ENCODE measurements at regions not wholly inside any gene's neighbourhood (a gene's known extent, or its start where the extent isn't known, plus 50 kb on each side); places are given as distances from the start of the nearest gene placed in this dataset.

DNA sequence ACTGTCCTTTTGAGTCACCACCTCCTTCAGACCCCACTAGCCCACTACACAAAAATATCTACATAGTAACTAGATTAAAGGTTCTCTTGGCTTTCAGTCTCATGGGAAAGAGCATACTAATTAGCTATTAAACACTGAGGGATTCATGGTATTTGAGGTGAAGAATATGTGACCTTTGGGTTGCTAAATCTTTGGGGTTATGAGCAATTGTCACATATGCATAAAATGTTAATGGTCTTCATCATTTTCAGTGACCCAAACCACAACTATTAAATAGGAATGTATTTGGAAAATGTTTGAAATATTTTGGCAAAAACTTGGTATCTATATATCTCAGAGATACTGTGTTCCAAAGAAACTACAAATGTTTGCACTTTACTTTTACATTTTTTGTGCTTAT, 365.1 kb downstream of the MAGEB5 start:
- H3K4me2 ChIP-seq = no peak overlapping the region
- FAIRE-seq = peak; percentile 73

GRCh38 chrX:26580021-26580420, 364.1 kb downstream of the MAGEB5 start:
- ChIA-PET CTCF (no interaction called here), POLR2A (no interaction called here)

More for the DNA sequence above, 365.1 kb downstream of the MAGEB5 start:
- Histone ChIP-seq H3K9me3 (no peaks in the 10 kb centered on the region), H3K4me3 (no peak overlapping the region), H3K27ac (no peak overlapping the region), H3K4me1 (no peaks in the 10 kb centered on the region)
- no peak for TF ChIP-seq FOSB (CRISPR knock-in tag; IDR thresholded peaks at IDR 0.05)
- no peak for TF ChIP-seq ATOH8 (CRISPR knock-in tag; IDR thresholded peaks at IDR 0.05; ENCODE audit: low read depth)
- CTCF ChIA-PET = no interaction called here
- ATAC-seq = no peak
- DNase-seq (ENCODE audit: low read depth in 1 of 2, low spot score in 1 of 2) = no peak
- POLR2A ChIA-PET = no interaction called here

GRCh38 chrX:26574234-26574633, 358.3 kb downstream of the MAGEB5 start:
- ATAC-seq (no peak), FAIRE-seq (no peak), DNase-seq (ENCODE audit: low read depth in 1 of 2, low spot score in 1 of 2) (no peak)
- Histone ChIP-seq H3K9me3 (no peaks in the 10 kb centered on the region), H3K4me3 (no peak overlapping the region), H3K4me2 (no peak overlapping the region), H3K4me1 (no peaks in the 10 kb centered on the region), H3K27ac (no peak overlapping the region)
- POLR2A ChIA-PET = no interaction called here
- CTCF ChIA-PET = no interaction called here
- TF ChIP-seq FOSL2 (IDR thresholded peaks at IDR 0.05) (no peak), FOSL2 (CRISPR knock-in tag; IDR thresholded peaks at IDR 0.05) (no peak), ZSCAN20 (CRISPR knock-in tag; IDR thresholded peaks at IDR 0.05) (no peak), ZFP36 (IDR thresholded peaks at IDR 0.05; ENCODE audit: borderline replicate concordance, partially characterized antibody) (no peak), PBX3 (IDR thresholded peaks at IDR 0.05) (no peak)

More at GRCh38 chrX:26580021-26580420, 364.1 kb downstream of the MAGEB5 start:
- WGBS (ENCODE audit: missing lambda C conversion rate) = 8% methylated on average over 1 of the region's 1 CpG
- Histone ChIP-seq H3K4me1 (no peaks in the 10 kb centered on the region), H3K4me2 (no peak overlapping the region), H3K4me3 (no peak overlapping the region), H3K27ac (no peak overlapping the region), H3K9me3 (no peaks in the 10 kb centered on the region)
- no peak for FAIRE-seq
- TF ChIP-seq ZC3H11A (IDR thresholded peaks at IDR 0.05) (no peak), KDM5A (IDR thresholded peaks at IDR 0.05) (no peak), TFCP2L1 (CRISPR knock-in tag; IDR thresholded peaks at IDR 0.05) (no peak), CHD2 (IDR thresholded peaks at IDR 0.05; ENCODE audit: low read length, partially characterized antibody) (no peak), NPAS2 (CRISPR knock-in tag; IDR thresholded peaks at IDR 0.05; ENCODE audit: borderline replicate concordance) (no peak), ZSCAN20 (CRISPR knock-in tag; IDR thresholded peaks at IDR 0.05) (no peak), HEYL (CRISPR knock-in tag; IDR thresholded peaks at IDR 0.05) (no peak), FOSB (CRISPR knock-in tag; IDR thresholded peaks at IDR 0.05) (no peak)
- TF ChIP-seq, protein P1, sequence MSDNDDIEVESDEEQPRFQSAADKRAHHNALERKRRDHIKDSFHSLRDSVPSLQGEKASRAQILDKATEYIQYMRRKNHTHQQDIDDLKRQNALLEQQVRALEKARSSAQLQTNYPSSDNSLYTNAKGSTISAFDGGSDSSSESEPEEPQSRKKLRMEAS (IDR thresholded peaks at IDR 0.05) = no peak
- no peak for ATAC-seq
- no peak for DNase-seq (ENCODE audit: low read depth in 1 of 2, low spot score in 1 of 2)

DNA sequence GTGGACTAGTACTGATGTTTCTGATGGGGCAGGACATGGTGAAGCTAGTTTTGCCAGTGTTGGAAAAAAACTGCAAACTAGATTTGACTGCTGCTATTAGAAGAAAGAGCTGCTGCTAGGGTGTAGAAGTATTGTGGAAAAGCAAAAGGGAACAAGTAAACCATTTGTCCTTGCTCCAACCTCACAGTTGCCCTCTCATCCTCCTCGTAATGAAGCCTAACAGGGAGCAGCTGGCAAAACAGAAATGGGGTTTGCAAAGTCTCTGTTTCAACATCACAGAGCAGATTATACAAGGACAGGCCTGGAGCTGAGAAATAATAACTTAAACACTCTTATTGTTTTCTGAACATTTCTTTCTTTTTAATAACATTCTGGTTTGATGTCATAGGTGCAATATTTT, 346.2 kb downstream of the MAGEB5 start:
- Histone ChIP-seq H3K4me3 (no peak overlapping the region), H3K4me2 (no peak overlapping the region), H3K27ac (no peak overlapping the region), H3K4me1 (no peaks in the 10 kb centered on the region), H3K9me3 (no peaks in the 10 kb centered on the region)
- FAIRE-seq (no peak), ATAC-seq (no peak), DNase-seq (ENCODE audit: low read depth in 1 of 2, low spot score in 1 of 2) (no peak)
- CTCF ChIA-PET = no interaction called here
- WGBS (ENCODE audit: missing lambda C conversion rate) = 0% methylated on average over 1 of the region's 1 CpG
- TF ChIP-seq HOXB5 (CRISPR knock-in tag; IDR thresholded peaks at IDR 0.05) (no peak), NFE2L2 (conservative IDR thresholded peaks at IDR 0.05; ENCODE audit: low read length) (no peak), POLR2A (IDR thresholded peaks at IDR 0.05; ENCODE audit: low read length) (no peak), SMC3 (IDR thresholded peaks at IDR 0.05) (no peak), HOXA7 (CRISPR knock-in tag; IDR thresholded peaks at IDR 0.05) (no peak)
- POLR2A ChIA-PET = no interaction called here

GRCh38 chrX:26559855-26560254, 343.9 kb downstream of the MAGEB5 start:
- H3K4me2 ChIP-seq = no peak overlapping the region
- no peak overlapping the region for H3K27ac ChIP-seq
- 3% methylated on average over 3 of the region's 3 CpGs for WGBS (ENCODE audit: missing lambda C conversion rate)
- POLR2A ChIA-PET = no interaction called here
- no peaks in the 10 kb centered on the region for H3K9me3 ChIP-seq
- CTCF ChIA-PET = no interaction called here
- ATAC-seq (no peak), FAIRE-seq (no peak), DNase-seq (ENCODE audit: low read depth in 1 of 2, low spot score in 1 of 2) (no peak)
- H3K4me1 ChIP-seq = no peaks in the 10 kb centered on the region
- no peak overlapping the region for H3K4me3 ChIP-seq
- no peak for TF ChIP-seq MYC (IDR thresholded peaks at IDR 0.05; ENCODE audit: borderline replicate concordance, low read length)
- no peak for TF ChIP-seq HDAC2 (IDR thresholded peaks at IDR 0.05)
- TF ChIP-seq PHF8 (IDR thresholded peaks at IDR 0.05; ENCODE audit: borderline replicate concordance, low read depth) = no peak
- no peak for TF ChIP-seq RNF2 (IDR thresholded peaks at IDR 0.05; ENCODE audit: borderline replicate concordance, low read depth)
- TF ChIP-seq USF2 (IDR thresholded peaks at IDR 0.05) = no peak
- TF ChIP-seq, protein P1 (IDR thresholded peaks at IDR 0.05) = no peak
- TF ChIP-seq FOSB (CRISPR knock-in tag; IDR thresholded peaks at IDR 0.05) = no peak
- TF ChIP-seq RFX5 (IDR thresholded peaks at IDR 0.05) = no peak
- no peak for TF ChIP-seq NR3C1 (IDR thresholded peaks at IDR 0.05)
- no peak for TF ChIP-seq HOXB13 (CRISPR knock-in tag; IDR thresholded peaks at IDR 0.05; ENCODE audit: low read depth)
- TF ChIP-seq ZNF302 (CRISPR knock-in tag; IDR thresholded peaks at IDR 0.05) = no peak
- TF ChIP-seq POLR2A (IDR thresholded peaks at IDR 0.05; ENCODE audit: low read length) = no peak
- TF ChIP-seq RAD21 (conservative IDR thresholded peaks at IDR 0.05 in 1 of 2, IDR thresholded peaks at IDR 0.05 in 1 of 2) = no peak
- TF ChIP-seq HOXB5 (CRISPR knock-in tag; IDR thresholded peaks at IDR 0.05) = no peak

Measured in A549 (cell line).